ENCODE measurements at regions not wholly inside any gene's neighbourhood (a gene's known extent, or its start where the extent isn't known, plus 50 kb on each side); places are given as distances from the start of the nearest gene placed in this dataset.

DNA sequence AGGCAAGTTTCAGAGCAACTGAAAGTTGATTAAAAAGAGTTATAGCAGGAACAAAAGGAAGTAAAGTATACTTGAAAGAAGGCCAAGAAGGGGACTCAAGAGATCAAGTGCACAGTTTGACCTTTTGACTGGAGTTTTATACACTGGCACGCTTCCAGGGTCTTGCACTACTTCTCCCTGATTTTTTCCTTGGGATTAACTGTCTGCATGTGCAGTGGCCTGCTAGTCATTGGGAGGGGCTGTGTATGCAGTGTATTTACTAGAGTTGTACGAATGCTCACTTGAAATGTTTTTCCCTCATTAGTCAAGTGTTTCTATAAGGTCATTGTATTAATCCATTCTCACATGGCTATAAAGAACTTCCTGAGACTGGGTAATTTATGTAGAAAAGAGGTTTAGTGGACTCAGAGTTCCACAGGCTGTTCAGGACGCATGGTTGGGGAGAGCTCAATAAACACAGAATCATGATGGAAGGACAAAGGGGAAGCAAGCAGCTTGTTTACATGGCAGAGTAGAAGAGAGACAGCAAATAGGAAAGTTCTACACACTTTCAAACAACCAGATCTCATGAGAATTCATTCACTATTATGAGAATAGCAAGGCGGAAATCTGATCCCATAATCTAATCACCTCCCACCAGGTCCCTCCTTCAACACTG is 571.8 kb downstream of the ZPLD1 start:
- DNase-seq (ENCODE audit: low read depth) = no peak
- TF ChIP-seq, protein P1, sequence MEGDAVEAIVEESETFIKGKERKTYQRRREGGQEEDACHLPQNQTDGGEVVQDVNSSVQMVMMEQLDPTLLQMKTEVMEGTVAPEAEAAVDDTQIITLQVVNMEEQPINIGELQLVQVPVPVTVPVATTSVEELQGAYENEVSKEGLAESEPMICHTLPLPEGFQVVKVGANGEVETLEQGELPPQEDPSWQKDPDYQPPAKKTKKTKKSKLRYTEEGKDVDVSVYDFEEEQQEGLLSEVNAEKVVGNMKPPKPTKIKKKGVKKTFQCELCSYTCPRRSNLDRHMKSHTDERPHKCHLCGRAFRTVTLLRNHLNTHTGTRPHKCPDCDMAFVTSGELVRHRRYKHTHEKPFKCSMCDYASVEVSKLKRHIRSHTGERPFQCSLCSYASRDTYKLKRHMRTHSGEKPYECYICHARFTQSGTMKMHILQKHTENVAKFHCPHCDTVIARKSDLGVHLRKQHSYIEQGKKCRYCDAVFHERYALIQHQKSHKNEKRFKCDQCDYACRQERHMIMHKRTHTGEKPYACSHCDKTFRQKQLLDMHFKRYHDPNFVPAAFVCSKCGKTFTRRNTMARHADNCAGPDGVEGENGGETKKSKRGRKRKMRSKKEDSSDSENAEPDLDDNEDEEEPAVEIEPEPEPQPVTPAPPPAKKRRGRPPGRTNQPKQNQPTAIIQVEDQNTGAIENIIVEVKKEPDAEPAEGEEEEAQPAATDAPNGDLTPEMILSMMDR (IDR thresholded peaks at IDR 0.05; ENCODE audit: low read depth, low read length, missing control alignments) = no peak

DNA sequence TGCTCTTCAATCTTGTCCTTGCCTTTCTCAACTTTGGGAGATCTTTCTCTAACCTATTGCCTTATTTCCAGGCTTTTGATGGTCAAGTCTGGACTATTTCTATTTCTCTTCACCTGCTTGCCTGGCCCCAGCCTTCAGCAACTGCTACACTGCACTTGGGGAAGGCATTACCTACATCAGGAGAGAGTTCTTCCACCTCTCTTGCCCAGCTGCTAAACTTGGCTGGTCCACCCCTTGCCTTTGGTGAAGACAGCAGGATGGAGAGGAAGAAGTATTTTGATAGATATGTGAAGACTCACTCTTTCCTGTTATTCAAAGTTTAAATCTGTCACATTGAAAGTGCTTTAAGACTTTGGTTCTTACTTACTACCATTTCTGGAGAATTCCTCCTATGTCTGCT is 574.8 kb downstream of the ZPLD1 start:
- DNase-seq (ENCODE audit: low read depth) = no peak
- TF ChIP-seq, protein P1 (IDR thresholded peaks at IDR 0.05; ENCODE audit: low read depth, low read length, missing control alignments) = no peak
- H3K4me3 ChIP-seq (ENCODE audit: low read depth, low read length) = no peak overlapping the region

More for the DNA sequence above, 571.8 kb downstream of the ZPLD1 start:
- no peak overlapping the region for H3K4me3 ChIP-seq (ENCODE audit: low read depth, low read length)

- no peak overlapping the region for H3K4me3 ChIP-seq (ENCODE audit: low read depth, low read length)
- no peak for DNase-seq (ENCODE audit: low read depth)
- TF ChIP-seq, protein P1 (IDR thresholded peaks at IDR 0.05; ENCODE audit: low read depth, low read length, missing control alignments) = no peak
These were observed 591.1 kb downstream of the ZPLD1 start for GRCh38 chr3:103025880-103026279.

GRCh38 chr3:103033841-103034240 is 599.0 kb downstream of the ZPLD1 start:
- no peak overlapping the region for H3K4me3 ChIP-seq (ENCODE audit: low read depth, low read length)
- DNase-seq (ENCODE audit: low read depth) = no peak
- TF ChIP-seq, protein P1 (IDR thresholded peaks at IDR 0.05; ENCODE audit: low read depth, low read length, missing control alignments) = no peak

DNA sequence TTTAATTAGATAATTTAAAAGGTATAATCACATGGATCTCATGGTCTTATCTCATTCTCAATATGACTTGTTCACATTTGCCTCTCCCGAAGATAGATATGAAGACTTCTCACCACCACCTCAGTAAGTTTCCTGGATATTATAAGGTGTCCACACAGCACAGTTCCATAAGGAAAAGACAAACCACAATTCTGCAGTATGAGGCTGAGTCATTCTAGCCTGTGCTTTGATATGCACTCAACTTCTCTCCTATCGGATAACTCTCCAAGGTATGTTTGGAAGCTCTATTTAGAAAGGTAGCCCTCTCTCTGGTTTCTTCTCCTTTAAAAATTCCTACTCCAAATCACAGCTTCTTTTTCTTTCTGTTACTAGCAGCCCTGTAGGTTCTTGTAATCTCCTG is 612.8 kb downstream of the ZPLD1 start:
- H3K4me3 ChIP-seq (ENCODE audit: low read depth, low read length) = no peak overlapping the region
- DNase-seq (ENCODE audit: low read depth) = no peak
- TF ChIP-seq, protein P1 (IDR thresholded peaks at IDR 0.05; ENCODE audit: low read depth, low read length, missing control alignments) = no peak

GRCh38 chr3:103048068-103048722 is 613.4 kb downstream of the ZPLD1 start:
- no peak for DNase-seq (ENCODE audit: low read depth)
- H3K4me3 ChIP-seq (ENCODE audit: low read depth, low read length) = no peak overlapping the region
- TF ChIP-seq, protein P1 (IDR thresholded peaks at IDR 0.05; ENCODE audit: low read depth, low read length, missing control alignments) = no peak

Data from GM12864 (cell line).